ENCODE measurements at regions not wholly inside any gene's neighbourhood (a gene's known extent, or its start where the extent isn't known, plus 50 kb on each side); places are given as distances from the start of the nearest gene placed in this dataset.

DNA sequence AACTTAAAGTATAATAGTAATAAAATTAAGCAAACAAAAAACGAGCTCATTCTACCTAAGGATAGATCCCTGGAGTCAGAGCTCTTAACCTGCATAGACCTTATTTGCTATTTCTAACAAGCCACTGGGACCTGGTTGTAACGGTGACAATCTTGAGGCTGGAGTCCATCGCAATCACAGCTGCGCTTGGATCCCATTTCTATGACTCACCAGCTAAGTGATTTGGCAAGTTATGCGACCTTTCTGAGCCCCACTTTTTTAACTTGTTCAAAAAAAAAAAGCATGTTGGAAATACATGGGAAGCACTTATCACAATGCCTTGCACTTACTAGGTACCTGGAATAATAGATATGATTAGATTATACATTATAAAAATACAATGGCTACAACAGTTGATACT is 389.5 kb upstream of the CDH4 start:
- TF ChIP-seq, protein P1, sequence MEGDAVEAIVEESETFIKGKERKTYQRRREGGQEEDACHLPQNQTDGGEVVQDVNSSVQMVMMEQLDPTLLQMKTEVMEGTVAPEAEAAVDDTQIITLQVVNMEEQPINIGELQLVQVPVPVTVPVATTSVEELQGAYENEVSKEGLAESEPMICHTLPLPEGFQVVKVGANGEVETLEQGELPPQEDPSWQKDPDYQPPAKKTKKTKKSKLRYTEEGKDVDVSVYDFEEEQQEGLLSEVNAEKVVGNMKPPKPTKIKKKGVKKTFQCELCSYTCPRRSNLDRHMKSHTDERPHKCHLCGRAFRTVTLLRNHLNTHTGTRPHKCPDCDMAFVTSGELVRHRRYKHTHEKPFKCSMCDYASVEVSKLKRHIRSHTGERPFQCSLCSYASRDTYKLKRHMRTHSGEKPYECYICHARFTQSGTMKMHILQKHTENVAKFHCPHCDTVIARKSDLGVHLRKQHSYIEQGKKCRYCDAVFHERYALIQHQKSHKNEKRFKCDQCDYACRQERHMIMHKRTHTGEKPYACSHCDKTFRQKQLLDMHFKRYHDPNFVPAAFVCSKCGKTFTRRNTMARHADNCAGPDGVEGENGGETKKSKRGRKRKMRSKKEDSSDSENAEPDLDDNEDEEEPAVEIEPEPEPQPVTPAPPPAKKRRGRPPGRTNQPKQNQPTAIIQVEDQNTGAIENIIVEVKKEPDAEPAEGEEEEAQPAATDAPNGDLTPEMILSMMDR (tag by site-specific recombination; IDR thresholded peaks at IDR 0.05): no peak
- no peak for TF ChIP-seq KLF7 (tag by site-specific recombination; IDR thresholded peaks at IDR 0.05; ENCODE audit: borderline replicate concordance)
- TF ChIP-seq ZNF670 (tag by site-specific recombination; IDR thresholded peaks at IDR 0.05; ENCODE audit: low read depth): no peak
- no peak for TF ChIP-seq ZNF214 (tag by site-specific recombination; IDR thresholded peaks at IDR 0.05; ENCODE audit: borderline replicate concordance)
- TF ChIP-seq MZF1 (tag by site-specific recombination; IDR thresholded peaks at IDR 0.05; ENCODE audit: borderline replicate concordance): no peak
- TF ChIP-seq GLI2 (tag by site-specific recombination; IDR thresholded peaks at IDR 0.05; ENCODE audit: borderline replicate concordance, low read depth): no peak
- TF ChIP-seq ZSCAN30 (tag by site-specific recombination; IDR thresholded peaks at IDR 0.05): no peak

All from HEK293 (cell line).